VCaP (cell line): ENCODE measurements at regions not wholly inside any gene's neighbourhood (a gene's known extent, or its start where the extent isn't known, plus 50 kb on each side); places are given as distances from the start of the nearest gene placed in this dataset.

Experiments
- H3K27ac ChIP-seq: fragments of 450-650 bp; 2 replicates; pipeline ENCODE4 v1.5.1; 2017
- TF ChIP-seq, protein P1 (sequence below): fragments of 450-650 bp; conservative IDR thresholded peaks from 2 replicates; pipeline ENCODE4 v1.5.1; 2017; ENCODE audit warnings: mild to moderate bottlenecking, moderate library complexity

DNA sequence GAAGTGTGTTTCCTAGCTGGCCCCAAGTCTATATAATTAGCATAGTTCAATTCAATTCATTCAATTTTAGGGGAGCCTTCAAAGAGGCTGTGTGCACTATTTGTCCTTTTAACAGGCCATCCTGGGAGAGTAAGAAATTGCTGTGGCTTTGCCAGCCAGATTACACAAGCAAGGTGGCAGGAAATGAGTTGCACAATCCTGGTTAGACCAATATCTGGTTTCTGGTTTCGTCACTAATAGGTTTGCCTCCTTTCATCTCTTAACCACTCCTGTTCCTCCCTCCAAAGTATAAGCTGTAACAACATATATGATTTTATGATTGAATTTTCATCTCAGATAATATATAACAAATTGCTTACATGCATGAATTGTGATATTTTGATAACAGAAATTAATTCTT lies 84.1 kb upstream of the NEGR1 start:
- TF ChIP-seq, protein P1, sequence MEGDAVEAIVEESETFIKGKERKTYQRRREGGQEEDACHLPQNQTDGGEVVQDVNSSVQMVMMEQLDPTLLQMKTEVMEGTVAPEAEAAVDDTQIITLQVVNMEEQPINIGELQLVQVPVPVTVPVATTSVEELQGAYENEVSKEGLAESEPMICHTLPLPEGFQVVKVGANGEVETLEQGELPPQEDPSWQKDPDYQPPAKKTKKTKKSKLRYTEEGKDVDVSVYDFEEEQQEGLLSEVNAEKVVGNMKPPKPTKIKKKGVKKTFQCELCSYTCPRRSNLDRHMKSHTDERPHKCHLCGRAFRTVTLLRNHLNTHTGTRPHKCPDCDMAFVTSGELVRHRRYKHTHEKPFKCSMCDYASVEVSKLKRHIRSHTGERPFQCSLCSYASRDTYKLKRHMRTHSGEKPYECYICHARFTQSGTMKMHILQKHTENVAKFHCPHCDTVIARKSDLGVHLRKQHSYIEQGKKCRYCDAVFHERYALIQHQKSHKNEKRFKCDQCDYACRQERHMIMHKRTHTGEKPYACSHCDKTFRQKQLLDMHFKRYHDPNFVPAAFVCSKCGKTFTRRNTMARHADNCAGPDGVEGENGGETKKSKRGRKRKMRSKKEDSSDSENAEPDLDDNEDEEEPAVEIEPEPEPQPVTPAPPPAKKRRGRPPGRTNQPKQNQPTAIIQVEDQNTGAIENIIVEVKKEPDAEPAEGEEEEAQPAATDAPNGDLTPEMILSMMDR, result no peak
- no peak overlapping the region for H3K27ac ChIP-seq

DNA sequence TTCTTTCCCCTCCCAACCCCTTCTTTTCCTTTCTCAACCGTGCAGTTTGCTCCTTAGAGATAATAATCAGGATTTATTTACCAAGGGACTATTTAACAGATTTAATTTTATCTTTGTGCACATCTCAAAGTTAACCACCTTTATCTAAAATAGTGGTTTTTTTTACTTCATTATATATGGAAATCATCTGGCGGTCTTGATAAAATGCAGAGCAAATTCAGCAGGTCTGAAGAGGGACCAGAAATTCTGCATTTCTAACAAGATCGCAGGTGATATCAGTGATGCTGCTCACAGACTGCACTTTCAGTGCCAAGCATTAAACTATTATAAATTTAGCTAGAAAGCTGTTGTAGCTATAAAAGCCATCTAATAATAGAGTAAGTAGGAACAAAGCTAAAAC lies 83.4 kb upstream of the NEGR1 start:
- TF ChIP-seq, protein P1, result no peak
- no peak overlapping the region for H3K27ac ChIP-seq

DNA sequence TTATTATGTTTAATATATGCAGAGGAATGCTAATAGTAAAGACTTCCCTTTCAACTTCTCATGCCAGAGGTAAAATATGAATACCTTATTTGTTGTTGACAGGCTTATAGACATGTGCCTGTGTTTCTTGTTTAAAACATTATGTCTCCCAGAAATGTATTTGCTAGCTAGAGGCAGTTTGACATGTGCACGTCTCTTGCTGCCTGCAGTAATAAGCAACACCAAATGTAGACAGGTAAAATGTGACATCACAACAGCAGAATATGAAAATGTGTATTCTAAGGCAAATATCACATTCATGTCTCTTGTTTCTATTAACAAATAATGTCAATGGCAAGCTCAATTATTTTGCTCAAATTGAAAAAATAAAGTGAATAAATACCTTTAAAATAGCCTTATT lies 80.2 kb upstream of the NEGR1 start:
- H3K27ac ChIP-seq, result no peak overlapping the region
- TF ChIP-seq, protein P1, result no peak

DNA sequence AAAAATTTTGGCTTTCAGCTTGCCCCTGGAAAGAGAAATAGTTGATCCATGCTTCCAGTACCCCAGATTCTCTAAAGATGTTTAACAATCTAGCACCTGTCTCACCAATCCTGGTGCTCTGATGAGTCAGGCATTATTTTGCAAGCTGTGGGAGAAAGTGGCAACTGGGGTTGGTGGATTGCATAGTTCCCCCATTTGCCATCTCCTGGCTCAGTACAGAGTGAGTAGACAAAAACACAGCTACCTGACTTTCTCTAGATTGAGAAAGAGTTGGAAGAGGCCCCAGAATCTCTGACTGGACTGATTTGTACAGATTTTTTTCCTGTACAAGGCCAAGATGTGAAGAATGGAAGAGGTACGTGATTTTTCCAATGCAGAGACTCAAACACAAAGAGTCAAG lies 75.1 kb upstream of the NEGR1 start:
- no peak overlapping the region for H3K27ac ChIP-seq
- TF ChIP-seq, protein P1, result no peak

DNA sequence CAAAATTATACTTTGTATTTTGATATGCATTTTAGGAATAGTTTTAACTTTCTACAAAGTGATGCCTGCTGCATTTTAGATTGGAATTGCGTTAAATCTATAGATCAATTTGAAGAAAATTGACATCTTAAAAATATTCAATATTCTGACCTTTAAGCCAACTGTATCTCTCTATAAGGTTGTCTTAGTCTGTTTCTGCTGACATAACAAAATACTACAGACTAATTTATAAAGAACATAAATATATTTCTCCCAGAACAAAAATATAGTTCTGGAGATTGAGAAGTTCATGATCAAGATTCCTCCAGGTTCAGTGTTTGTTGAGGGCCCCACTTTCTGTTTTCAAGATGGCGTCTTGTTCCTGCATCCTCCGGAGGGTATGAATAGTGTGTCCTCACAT lies 73.6 kb upstream of the NEGR1 start:
- TF ChIP-seq, protein P1, result no peak
- H3K27ac ChIP-seq, result no peak overlapping the region

DNA sequence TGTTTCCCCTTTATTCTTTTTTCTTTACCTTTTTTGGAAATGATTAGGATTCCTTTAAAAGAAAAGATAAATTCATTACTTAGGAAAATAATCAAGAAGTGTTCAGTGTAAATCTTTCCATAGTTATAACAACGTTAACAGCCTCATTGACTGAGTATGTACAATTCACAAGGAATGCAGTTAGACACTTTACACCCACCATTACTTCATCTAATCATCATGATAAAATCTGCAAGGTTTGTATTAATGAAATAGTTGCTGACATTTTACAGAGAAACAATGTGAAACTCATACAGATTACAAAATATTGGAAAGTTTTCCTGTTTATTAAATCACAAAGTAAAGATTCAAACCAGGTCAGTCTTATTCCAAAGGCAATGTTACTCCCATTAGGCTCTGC lies 59.3 kb upstream of the NEGR1 start:
- TF ChIP-seq, protein P1, result no peak
- no peak overlapping the region for H3K27ac ChIP-seq

DNA sequence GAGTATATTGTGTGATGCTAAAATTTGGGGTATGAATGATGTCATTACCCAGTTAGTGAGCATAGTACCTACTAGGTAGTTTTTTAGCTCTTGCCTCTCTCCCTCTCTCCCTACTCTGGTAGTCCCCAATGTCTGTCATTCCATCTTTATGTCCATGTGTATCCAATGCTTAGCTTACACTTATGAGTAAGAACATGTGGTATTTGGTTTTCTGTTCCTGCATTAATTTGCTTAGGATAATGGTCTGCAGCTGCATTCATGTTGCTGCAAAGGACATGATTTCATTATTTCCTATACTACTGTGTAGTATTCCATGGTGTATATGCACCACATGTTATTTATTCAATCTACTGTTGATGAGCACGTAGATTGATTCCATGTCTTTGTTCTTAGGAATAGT lies 54.4 kb upstream of the NEGR1 start:
- H3K27ac ChIP-seq, result no peak overlapping the region
- TF ChIP-seq, protein P1, result no peak
